ENCODE measurements at regions not wholly inside any gene's neighbourhood (a gene's known extent, or its start where the extent isn't known, plus 50 kb on each side); places are given as distances from the start of the nearest gene placed in this dataset.
"Not testable (repeated sequence)": the region's sequence is repeated elsewhere in the genome, so short reads cannot be mapped to it uniquely, and the experiment has no call there.

- DNase-seq = no peak
These were observed 275.1 kb downstream of the CYRIA start for GRCh38 chr2:16390561-16390960.

GRCh38 chr2:16389611-16390010 is 276.0 kb downstream of the CYRIA start:
- no peak for DNase-seq

GRCh38 chr2:16388199-16388830 is 277.3 kb downstream of the CYRIA start:
- not testable (repeated sequence) for DNase-seq

- DNase-seq = no peak
These were observed 278.1 kb downstream of the CYRIA start for GRCh38 chr2:16387461-16387984.

GRCh38 chr2:16386431-16386830 is 279.2 kb downstream of the CYRIA start:
- no peak for DNase-seq

GRCh38 chr2:16386031-16386430 is 279.6 kb downstream of the CYRIA start:
- no peak for DNase-seq

GRCh38 chr2:16385341-16385740 is 280.3 kb downstream of the CYRIA start:
- DNase-seq = no peak

- no peak for DNase-seq
These were observed 282.2 kb downstream of the CYRIA start for GRCh38 chr2:16383411-16383810.

GRCh38 chr2:16382451-16382850 is 283.2 kb downstream of the CYRIA start:
- DNase-seq = no peak

- no peak for DNase-seq
These were observed 284.1 kb downstream of the CYRIA start for GRCh38 chr2:16381511-16381910.

GRCh38 chr2:16379901-16380300 is 285.7 kb downstream of the CYRIA start:
- not testable (repeated sequence) for DNase-seq

- not testable (repeated sequence) for DNase-seq
These were observed 286.6 kb downstream of the CYRIA start for GRCh38 chr2:16379061-16379460.

- no peak for DNase-seq
These were observed 287.6 kb downstream of the CYRIA start for GRCh38 chr2:16378031-16378430.

- no peak for DNase-seq
These were observed 289.7 kb downstream of the CYRIA start for GRCh38 chr2:16375981-16376380.

- no peak for DNase-seq
These were observed 290.3 kb downstream of the CYRIA start for GRCh38 chr2:16375351-16375750.

- DNase-seq = no peak
These were observed 291.0 kb downstream of the CYRIA start for GRCh38 chr2:16374671-16375070.

GRCh38 chr2:16373341-16373740 is 292.3 kb downstream of the CYRIA start:
- no peak for DNase-seq

- DNase-seq = no peak
These were observed 293.9 kb downstream of the CYRIA start for GRCh38 chr2:16371751-16372150.

- DNase-seq = no peak
These were observed 296.7 kb downstream of the CYRIA start for GRCh38 chr2:16368951-16369350.

GRCh38 chr2:16368328-16368727 is 297.3 kb downstream of the CYRIA start:
- DNase-seq = no peak

- no peak for DNase-seq
These were observed 300.3 kb downstream of the CYRIA start for GRCh38 chr2:16365366-16365765.

GRCh38 chr2:16363581-16363980 is 302.1 kb downstream of the CYRIA start:
- DNase-seq = no peak

GRCh38 chr2:16362611-16363010 is 303.0 kb downstream of the CYRIA start:
- no peak for DNase-seq

- no peak for DNase-seq
These were observed 304.2 kb downstream of the CYRIA start for GRCh38 chr2:16361261-16361995.

All from effector CD4-positive, alpha-beta T cell (primary cell).